OCI-LY7 (cell line): ENCODE measurements at regions not wholly inside any gene's neighbourhood (a gene's known extent, or its start where the extent isn't known, plus 50 kb on each side); places are given as distances from the start of the nearest gene placed in this dataset. TPM values are rescaled to one million over a fixed set of nuclear protein-coding genes. Genes with fewer than 3 reads are reported as not detected.

Experiments
- BruUV-seq: library from RNA; stranded (reverse); fragments of 400-500 nt; replicated peaks from 2 replicates; lab custom pipeline; 2021; lab: Mats Ljungman, UMichigan
- CTCF ChIA-PET: fragments of 300-600 bp; sonication (Branson Sonifier 250); formaldehyde crosslinking; loops from one replicate; lab custom pipeline; 2022; ENCODE audit warnings: antibody characterized with exemption; ENCODE audit not compliant: unreplicated experiment; lab: Charles Lee
- POLR2A ChIA-PET: fragments of 300-600 bp; sonication (Branson Sonifier 250); formaldehyde crosslinking; loops from one replicate; lab custom pipeline; 2022; ENCODE audit warnings: antibody characterized with exemption; lab: Charles Lee
- DNase-seq: peaks from one replicate; pipeline ENCODE4 v3.0.0-alpha.2; 2015; ENCODE audit warnings: low spot score
- H2AFZ ChIP-seq: fragments of 200-600 bp; sonication (generic), shearing (Covaris generic); 2 replicates; pipeline ENCODE4 v1.6.1; 2014; ENCODE audit warnings: mild to moderate bottlenecking, antibody characterized with exemption, low read length, moderate library complexity
- H3K27ac ChIP-seq: fragments of 200-600 bp; sonication (generic); 2 replicates; pipeline ENCODE4 v1.5.1; 2014; ENCODE audit warnings: mixed run types, low read depth, mild to moderate bottlenecking, moderate library complexity, low read length, inconsistent platforms; ENCODE audit not compliant: poor library complexity, severe bottlenecking
- H3K36me3 ChIP-seq: fragments of 200-600 bp; sonication (generic); 2 replicates; pipeline ENCODE4 v1.6.1; 2014; ENCODE audit warnings: mild to moderate bottlenecking, antibody characterized with exemption, low read length, moderate library complexity, mixed read lengths; ENCODE audit not compliant: insufficient read depth
- H3K4me1 ChIP-seq: fragments of 200-600 bp; sonication (generic); 2 replicates; pipeline ENCODE4 v1.5.1; 2014; ENCODE audit warnings: mild to moderate bottlenecking, low read length; ENCODE audit not compliant: insufficient read depth, poor library complexity, severe bottlenecking
- H3K4me2 ChIP-seq: fragments of 200-600 bp; sonication (generic); 2 replicates; pipeline ENCODE4 v1.6.1; 2014; ENCODE audit warnings: mild to moderate bottlenecking, low read length
- H3K4me3 ChIP-seq: fragments of 200-600 bp; sonication (generic); 2 replicates; pipeline ENCODE4 v1.5.1; 2014; ENCODE audit warnings: mild to moderate bottlenecking, low read depth, low read length; ENCODE audit not compliant: poor library complexity, severe bottlenecking
- H3K79me2 ChIP-seq: fragments of 200-600 bp; sonication (generic); 2 replicates; pipeline ENCODE4 v1.6.1; 2016; ENCODE audit warnings: low read depth, mild to moderate bottlenecking, low read length, moderate library complexity, mixed read lengths; ENCODE audit not compliant: insufficient read depth
- H3K9me2 ChIP-seq: fragments of 200-600 bp; sonication (generic); 2 replicates; pipeline ENCODE4 v1.6.1; 2016; ENCODE audit warnings: mild to moderate bottlenecking, low read length, mixed read lengths; ENCODE audit not compliant: insufficient read depth
- H3K9me3 ChIP-seq: fragments of 200-600 bp; sonication (generic); 2 replicates; pipeline ENCODE4 v1.6.1; 2014; ENCODE audit warnings: mild to moderate bottlenecking, mixed run types, low read length, mixed read lengths
- H4K20me1 ChIP-seq: fragments of 200-600 bp; sonication (generic); 2 replicates; pipeline ENCODE4 v1.6.1; 2014; ENCODE audit warnings: mild to moderate bottlenecking, antibody characterized with exemption, low read length, moderate library complexity, mixed read lengths; ENCODE audit not compliant: insufficient read depth
- EZH2phosphoT487 ChIP-seq: fragments of 200-600 bp; sonication (generic); IDR thresholded peaks from 2 replicates; pipeline ENCODE4 v1.6.1; 2018; ENCODE audit warnings: low read depth, borderline replicate concordance, mild to moderate bottlenecking, mixed run types, antibody characterized with exemption, low read length, moderate library complexity, mixed read lengths
- intact Hi-C: fragments of 100-400 bp; cut with micrococcal nuclease; formaldehyde crosslinking; loops from one replicate; pipeline ENCODE4 v1.10.0; 2022; ENCODE audit not compliant: unreplicated experiment
- small RNA-seq: library from RNA; depleted of rRNA; stranded (forward); fragments of <200 nt; gene quantifications from one replicate; pipeline ENCODE3, GENCODE V24; 2014
- TF ChIP-seq, protein P1 (sequence below): fragments of 200-600 bp; sonication (generic); conservative IDR thresholded peaks from 2 replicates; pipeline ENCODE4 v1.5.1; 2014; ENCODE audit warnings: mild to moderate bottlenecking, antibody characterized with exemption, low read length, moderate library complexity, mixed read lengths

DNA sequence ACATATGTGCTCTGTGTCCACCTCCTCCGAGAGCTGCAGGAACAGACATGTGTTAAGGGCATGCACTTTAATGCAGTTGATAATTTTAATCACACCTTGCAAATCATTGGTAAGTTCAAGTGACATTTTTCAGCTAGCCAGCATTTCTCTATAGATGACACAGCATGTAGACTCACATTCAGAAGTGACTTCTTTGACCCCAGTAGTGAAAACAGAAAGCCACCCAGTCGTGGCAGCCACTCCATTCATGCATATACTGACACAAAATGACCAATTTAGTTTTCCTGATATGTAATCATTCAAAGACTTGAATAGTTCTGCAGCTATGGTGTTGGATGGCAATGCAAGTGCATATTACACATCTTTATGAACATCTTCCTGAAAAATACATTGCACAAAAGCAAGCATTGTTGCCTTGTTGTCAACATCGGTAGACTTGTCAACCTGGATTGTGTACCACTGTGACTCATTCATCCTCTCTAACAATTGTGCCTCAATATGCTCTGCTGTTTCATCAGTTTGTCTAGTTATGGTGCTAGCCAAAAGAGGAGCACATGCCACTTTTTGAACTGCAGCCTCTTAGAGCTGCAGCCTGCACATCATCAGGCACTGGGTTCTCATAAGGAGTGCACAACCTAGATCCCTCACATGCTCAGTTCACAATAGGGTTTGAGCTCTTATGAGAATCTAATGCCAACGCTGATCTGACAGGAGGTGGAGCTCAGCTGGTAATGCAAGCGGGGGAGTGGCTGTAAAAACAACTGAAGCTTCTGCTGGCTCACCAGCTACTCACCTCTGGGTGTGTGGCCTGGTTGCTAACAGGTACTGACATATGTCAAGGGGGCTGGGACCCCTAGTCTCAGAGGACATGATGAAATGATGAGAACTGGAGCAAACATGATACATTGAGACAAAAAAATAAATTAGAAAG lies 622.0 kb downstream of the PYDC2 start:
- H3K4me3 ChIP-seq: no peak overlapping the region
- TF ChIP-seq, protein P1, sequence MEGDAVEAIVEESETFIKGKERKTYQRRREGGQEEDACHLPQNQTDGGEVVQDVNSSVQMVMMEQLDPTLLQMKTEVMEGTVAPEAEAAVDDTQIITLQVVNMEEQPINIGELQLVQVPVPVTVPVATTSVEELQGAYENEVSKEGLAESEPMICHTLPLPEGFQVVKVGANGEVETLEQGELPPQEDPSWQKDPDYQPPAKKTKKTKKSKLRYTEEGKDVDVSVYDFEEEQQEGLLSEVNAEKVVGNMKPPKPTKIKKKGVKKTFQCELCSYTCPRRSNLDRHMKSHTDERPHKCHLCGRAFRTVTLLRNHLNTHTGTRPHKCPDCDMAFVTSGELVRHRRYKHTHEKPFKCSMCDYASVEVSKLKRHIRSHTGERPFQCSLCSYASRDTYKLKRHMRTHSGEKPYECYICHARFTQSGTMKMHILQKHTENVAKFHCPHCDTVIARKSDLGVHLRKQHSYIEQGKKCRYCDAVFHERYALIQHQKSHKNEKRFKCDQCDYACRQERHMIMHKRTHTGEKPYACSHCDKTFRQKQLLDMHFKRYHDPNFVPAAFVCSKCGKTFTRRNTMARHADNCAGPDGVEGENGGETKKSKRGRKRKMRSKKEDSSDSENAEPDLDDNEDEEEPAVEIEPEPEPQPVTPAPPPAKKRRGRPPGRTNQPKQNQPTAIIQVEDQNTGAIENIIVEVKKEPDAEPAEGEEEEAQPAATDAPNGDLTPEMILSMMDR: no peak
- no peak for TF ChIP-seq EZH2phosphoT487
- H3K9me3 ChIP-seq: no peaks in the 10 kb centered on the region
- intact Hi-C loops: no loop called here
- POLR2A ChIA-PET: interaction anchor here (0.6 to 0.8 kb wide), 5 partner anchors 14 to 672 kb away, joined by 3 to 4 read pairs (median 3); no protein-coding TSS in a partner anchor
- CTCF ChIA-PET: no interaction called here
- no TSS peak for BruUV-seq
- H2AFZ ChIP-seq: peak overlapping the region; percentile 10; the same call in 1 of the 2 replicates
- no peaks in the 10 kb centered on the region for H4K20me1 ChIP-seq
- no peaks in the 10 kb centered on the region for H3K79me2 ChIP-seq
- H3K27ac ChIP-seq: no peak overlapping the region
- H3K9me2 ChIP-seq: no peaks in the 10 kb centered on the region
- H3K4me2 ChIP-seq: no peak overlapping the region
- no peak for DNase-seq
- no peaks in the 10 kb centered on the region for H3K4me1 ChIP-seq
- H3K36me3 ChIP-seq: no peaks in the 10 kb centered on the region

Small RNA genes in the stretch of these regions (small RNA-seq; reads per million reads assigned to genes)
- gene RF00019: not detected
